Kidney (tissue), 13 donors: ENCODE measurements at regions not wholly inside any gene's neighbourhood (a gene's known extent, or its start where the extent isn't known, plus 50 kb on each side); places are given as distances from the start of the nearest gene placed in this dataset.

ENCODE experiments used
- DNase-seq, 5 donors: peaks; one replicate each; pipeline ENCODE4 v3.0.0-alpha.2; 2013 to 2020
- FAIRE-seq: peaks from 2 replicates; lab custom pipeline; 2012; peaks lifted over from hg19 to GRCh38; lab: Jason Lieb, UNC
- H3K27ac ChIP-seq, 2 donors: one replicate each; pipeline ENCODE4 v1.7.0; 2013; ENCODE audit warnings: low read depth in 2 of 2, low read length in 2 of 2, inconsistent platforms in 1 of 2
- H3K27me3 ChIP-seq: one replicate; pipeline ENCODE4 v1.7.1; 2013; ENCODE audit warnings: low read length, inconsistent platforms; ENCODE audit not compliant: control insufficient read depth, insufficient read depth
- H3K36me3 ChIP-seq, 3 donors: one replicate each; pipeline versions ENCODE4 v1.7.0 to v1.7.1; 2013; ENCODE audit warnings: low read length in 3 of 3, control low read depth in 1 of 3, inconsistent platforms in 1 of 3; ENCODE audit not compliant: insufficient read depth in 3 of 3, control insufficient read depth in 2 of 3
- H3K4me1 ChIP-seq, 3 donors: one replicate each; pipeline versions ENCODE4 v1.7.0 to v1.7.1; 2013; ENCODE audit warnings: low read length in 3 of 3, inconsistent platforms in 1 of 3, low read depth in 1 of 3; ENCODE audit not compliant: control insufficient read depth in 2 of 3, insufficient read depth in 2 of 3
- H3K4me3 ChIP-seq, 3 donors: one replicate each; pipeline versions ENCODE4 v1.7.0 to v1.8.1; 2013; ENCODE audit warnings: low read length in 3 of 3, control low read depth in 1 of 3, inconsistent platforms in 1 of 3
- H3K9ac ChIP-seq, 3 donors: one replicate each; pipeline versions ENCODE4 v1.7.0 to v1.7.1; 2013; ENCODE audit warnings: low read length in 3 of 3, control low read depth in 1 of 3, inconsistent platforms in 1 of 3
- H3K9me3 ChIP-seq, 3 donors: one replicate each; pipeline versions ENCODE4 v1.7.0 to v1.7.1; 2013; ENCODE audit warnings: low read length in 3 of 3, control low read depth in 1 of 3, inconsistent platforms in 1 of 3; ENCODE audit not compliant: control insufficient read depth in 2 of 3, insufficient read depth in 1 of 3
- intact Hi-C: fragments of 100-400 bp; cut with DNase I; formaldehyde crosslinking; loops from one replicate; pipeline ENCODE4 v1.11.1; 2022
- TF ChIP-seq, protein P1 (sequence below): IDR thresholded peaks from 3 replicates; pipeline ENCODE4 v1.5.1; 2012; ENCODE audit warnings: mild to moderate bottlenecking, moderate library complexity, borderline replicate concordance; ENCODE audit not compliant: insufficient read depth; ENCODE audit errors: extremely low read depth
- donor health status: control.
- donor health status: control.
- donor health status: control.
- donor health status: control.
- donor health status: control.
- donor health status: DM: yes; HTN: yes; CAD: no.
- donor health status: Normal renal cell carcinoma (clear cell type).

DNA sequence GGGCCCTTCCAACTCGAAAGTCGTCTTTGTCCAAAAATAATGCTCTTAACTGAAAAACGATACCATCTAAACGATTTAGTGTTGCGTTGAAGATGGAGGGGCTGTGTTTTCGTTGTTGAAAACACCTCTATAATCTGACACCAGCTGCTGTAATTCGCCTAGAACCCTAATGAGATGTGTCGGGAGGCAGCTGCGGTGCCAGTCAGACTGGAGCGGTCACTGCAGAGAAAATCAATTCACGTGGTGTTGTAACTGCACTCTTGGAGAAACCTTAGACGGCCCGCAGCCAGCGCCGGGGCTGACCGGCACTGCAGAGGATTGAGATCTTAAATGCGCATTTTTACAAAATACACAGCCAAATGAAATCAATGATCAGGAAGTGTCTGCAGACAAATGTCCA, 339.1 kb downstream of the ZNF536 start:
- H3K4me3 ChIP-seq: no peak overlapping the region
- no peak overlapping the region for H3K27ac ChIP-seq
- DNase-seq (peak in 4 of 5 donors; percentile 65 to 90 (median 84)), FAIRE-seq (no peak)
- TF ChIP-seq, protein P1, sequence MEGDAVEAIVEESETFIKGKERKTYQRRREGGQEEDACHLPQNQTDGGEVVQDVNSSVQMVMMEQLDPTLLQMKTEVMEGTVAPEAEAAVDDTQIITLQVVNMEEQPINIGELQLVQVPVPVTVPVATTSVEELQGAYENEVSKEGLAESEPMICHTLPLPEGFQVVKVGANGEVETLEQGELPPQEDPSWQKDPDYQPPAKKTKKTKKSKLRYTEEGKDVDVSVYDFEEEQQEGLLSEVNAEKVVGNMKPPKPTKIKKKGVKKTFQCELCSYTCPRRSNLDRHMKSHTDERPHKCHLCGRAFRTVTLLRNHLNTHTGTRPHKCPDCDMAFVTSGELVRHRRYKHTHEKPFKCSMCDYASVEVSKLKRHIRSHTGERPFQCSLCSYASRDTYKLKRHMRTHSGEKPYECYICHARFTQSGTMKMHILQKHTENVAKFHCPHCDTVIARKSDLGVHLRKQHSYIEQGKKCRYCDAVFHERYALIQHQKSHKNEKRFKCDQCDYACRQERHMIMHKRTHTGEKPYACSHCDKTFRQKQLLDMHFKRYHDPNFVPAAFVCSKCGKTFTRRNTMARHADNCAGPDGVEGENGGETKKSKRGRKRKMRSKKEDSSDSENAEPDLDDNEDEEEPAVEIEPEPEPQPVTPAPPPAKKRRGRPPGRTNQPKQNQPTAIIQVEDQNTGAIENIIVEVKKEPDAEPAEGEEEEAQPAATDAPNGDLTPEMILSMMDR: no peak
- no peaks in the 10 kb centered on the region for H3K9me3 ChIP-seq
- no peaks in the 10 kb centered on the region for H3K36me3 ChIP-seq
- intact Hi-C loops: no loop called here
- H3K4me1 ChIP-seq: no peaks in the 10 kb centered on the region
- H3K27me3 ChIP-seq: no peaks in the 10 kb centered on the region
- H3K9ac ChIP-seq: no peak overlapping the region

DNA sequence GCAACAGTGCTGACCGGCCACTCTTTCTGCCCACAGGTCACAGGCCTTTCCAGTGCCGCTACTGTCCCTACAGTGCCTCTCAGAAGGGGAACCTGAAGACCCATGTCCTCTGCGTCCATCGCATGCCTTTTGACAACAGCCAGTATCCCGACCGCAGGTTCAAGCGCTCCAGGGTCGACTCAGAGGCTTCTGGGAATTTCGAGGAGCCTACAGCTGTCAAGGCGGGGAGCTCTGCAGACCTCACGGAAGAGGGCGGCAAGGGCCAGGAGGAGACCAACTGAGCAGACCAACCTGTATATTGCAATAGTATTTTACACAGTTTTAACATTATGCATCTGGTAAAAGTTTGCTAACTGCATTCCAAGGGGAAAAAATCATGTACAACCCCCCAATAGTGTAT, 338.5 kb downstream of the ZNF536 start:
- no peaks in the 10 kb centered on the region for H3K36me3 ChIP-seq
- no peak overlapping the region for H3K27ac ChIP-seq
- FAIRE-seq (no peak), DNase-seq (peak in 1 of 5 donors; percentile 49)
- H3K9me3 ChIP-seq: no peaks in the 10 kb centered on the region
- H3K4me1 ChIP-seq: no peaks in the 10 kb centered on the region
- intact Hi-C loops: no loop called here
- no peak overlapping the region for H3K9ac ChIP-seq
- H3K27me3 ChIP-seq: no peaks in the 10 kb centered on the region
- no peak overlapping the region for H3K4me3 ChIP-seq
- TF ChIP-seq, protein P1: no peak

DNA sequence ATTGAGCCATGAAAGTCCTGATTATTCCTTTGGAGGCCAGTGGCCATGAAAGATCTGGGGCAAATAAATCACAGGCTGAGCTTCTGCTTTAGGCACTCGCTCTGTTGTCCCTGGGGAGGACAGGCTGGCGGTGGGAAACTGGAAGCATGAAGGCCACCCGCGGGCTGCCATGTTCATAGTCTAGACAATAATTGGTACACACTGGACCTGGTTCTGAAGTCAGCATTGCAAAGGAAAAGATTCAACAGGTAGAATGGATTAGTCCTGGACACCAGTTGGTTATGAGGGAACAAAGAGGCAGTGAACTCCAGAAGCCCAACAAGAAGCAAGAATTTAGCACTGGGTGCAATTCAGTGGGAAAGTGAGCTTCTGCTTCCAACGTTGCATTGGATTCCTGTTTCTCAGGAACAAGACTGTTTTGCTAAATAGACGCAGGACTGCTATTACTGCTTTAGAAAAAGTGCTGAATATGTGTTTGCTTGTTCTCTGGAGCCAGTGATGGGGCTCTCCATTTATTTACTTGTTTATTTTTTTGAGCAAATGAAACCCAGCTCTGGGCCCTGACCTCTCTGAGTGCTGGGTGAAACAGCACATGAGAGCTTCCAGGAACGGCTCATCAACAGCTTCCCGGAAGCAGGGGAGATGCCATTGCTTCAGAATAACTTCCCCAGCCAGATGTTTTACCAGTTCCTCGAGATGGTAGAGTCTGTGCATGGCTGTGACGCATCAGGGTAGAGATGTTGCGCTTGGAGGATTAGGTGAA, 336.4 kb downstream of the ZNF536 start:
- no peaks in the 10 kb centered on the region for H3K4me1 ChIP-seq
- FAIRE-seq: no peak
- intact Hi-C loops: no loop called here
- no peaks in the 10 kb centered on the region for H3K27me3 ChIP-seq
- no peak overlapping the region for H3K4me3 ChIP-seq
- DNase-seq: no peak
- TF ChIP-seq, protein P1: no peak
- H3K36me3 ChIP-seq: no peaks in the 10 kb centered on the region
- no peak overlapping the region for H3K9ac ChIP-seq
- H3K27ac ChIP-seq: no peak overlapping the region
- no peaks in the 10 kb centered on the region for H3K9me3 ChIP-seq
